ENCODE measurements at regions not wholly inside any gene's neighbourhood (a gene's known extent, or its start where the extent isn't known, plus 50 kb on each side); places are given as distances from the start of the nearest gene placed in this dataset.

DNA sequence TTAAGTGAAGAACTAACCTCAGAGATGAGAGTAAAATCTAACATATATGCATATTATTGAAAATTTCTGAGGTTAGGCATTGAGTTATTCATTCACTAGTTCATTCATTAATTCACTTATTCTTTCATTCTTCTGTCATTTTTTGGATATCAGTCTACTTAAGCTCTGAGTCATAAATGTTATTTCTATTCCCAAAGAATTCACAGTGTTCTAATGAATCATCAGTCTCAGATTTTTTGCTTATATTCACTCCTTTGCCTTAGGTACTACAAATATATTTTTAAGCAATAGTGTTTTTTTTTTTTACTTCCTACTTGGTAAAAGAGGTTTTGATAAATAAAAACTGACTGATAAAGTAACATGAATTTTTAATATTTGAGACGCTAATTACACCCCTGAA lies 95.2 kb upstream of the DKK2 start:
- no peaks in the 10 kb centered on the region for H3K9me3 ChIP-seq (ENCODE audit: control insufficient read depth in 2 of 3, insufficient read depth in 1 of 3, low read length in 3 of 3)
- no peaks in the 10 kb centered on the region for H3K4me1 ChIP-seq (ENCODE audit: control insufficient read depth in 2 of 3, insufficient read depth in 2 of 3, low read depth in 1 of 3, low read length in 3 of 3)
- intact Hi-C loops (cut with DNase I): no loop called here
- H3K36me3 ChIP-seq (ENCODE audit: control insufficient read depth in 2 of 3, insufficient read depth in 3 of 3, low read length in 3 of 3): no peaks in the 10 kb centered on the region
- no peaks in the 10 kb centered on the region for H3K27me3 ChIP-seq (ENCODE audit: control insufficient read depth, insufficient read depth, low read length)
- DNase-seq (no peak), FAIRE-seq (no peak)
- TF ChIP-seq, protein P1, sequence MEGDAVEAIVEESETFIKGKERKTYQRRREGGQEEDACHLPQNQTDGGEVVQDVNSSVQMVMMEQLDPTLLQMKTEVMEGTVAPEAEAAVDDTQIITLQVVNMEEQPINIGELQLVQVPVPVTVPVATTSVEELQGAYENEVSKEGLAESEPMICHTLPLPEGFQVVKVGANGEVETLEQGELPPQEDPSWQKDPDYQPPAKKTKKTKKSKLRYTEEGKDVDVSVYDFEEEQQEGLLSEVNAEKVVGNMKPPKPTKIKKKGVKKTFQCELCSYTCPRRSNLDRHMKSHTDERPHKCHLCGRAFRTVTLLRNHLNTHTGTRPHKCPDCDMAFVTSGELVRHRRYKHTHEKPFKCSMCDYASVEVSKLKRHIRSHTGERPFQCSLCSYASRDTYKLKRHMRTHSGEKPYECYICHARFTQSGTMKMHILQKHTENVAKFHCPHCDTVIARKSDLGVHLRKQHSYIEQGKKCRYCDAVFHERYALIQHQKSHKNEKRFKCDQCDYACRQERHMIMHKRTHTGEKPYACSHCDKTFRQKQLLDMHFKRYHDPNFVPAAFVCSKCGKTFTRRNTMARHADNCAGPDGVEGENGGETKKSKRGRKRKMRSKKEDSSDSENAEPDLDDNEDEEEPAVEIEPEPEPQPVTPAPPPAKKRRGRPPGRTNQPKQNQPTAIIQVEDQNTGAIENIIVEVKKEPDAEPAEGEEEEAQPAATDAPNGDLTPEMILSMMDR (IDR thresholded peaks at IDR 0.05; ENCODE audit: borderline replicate concordance, extremely low read depth, insufficient read depth): no peak
- no peak overlapping the region for H3K9ac ChIP-seq (ENCODE audit: low read length in 3 of 3)
- H3K27ac ChIP-seq (ENCODE audit: low read depth in 2 of 2, low read length in 2 of 2): no peak overlapping the region
- H3K4me3 ChIP-seq (ENCODE audit: low read length in 3 of 3): no peak overlapping the region

DNA sequence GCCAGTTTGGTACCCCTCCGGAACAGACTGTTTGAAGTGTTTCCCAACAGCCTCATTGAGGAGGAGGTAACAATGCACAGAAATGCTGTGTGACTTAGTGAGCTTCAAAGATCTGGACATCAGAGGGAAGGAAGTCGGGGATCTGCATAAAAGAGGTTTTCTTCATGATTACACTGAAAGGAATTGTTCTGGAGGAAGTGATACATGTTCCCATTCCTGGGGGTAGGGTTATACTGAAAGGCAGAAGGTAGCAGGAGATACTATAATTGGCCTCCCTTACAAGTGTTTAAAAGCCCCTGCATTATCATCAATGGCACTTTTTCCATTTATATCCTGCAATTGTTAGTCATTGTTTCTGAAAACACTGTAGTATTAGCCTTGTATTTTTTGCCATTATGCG lies 94.0 kb upstream of the DKK2 start:
- Histone ChIP-seq H3K4me3 (ENCODE audit: low read length in 3 of 3) (no peak overlapping the region), H3K4me1 (ENCODE audit: control insufficient read depth in 2 of 3, insufficient read depth in 2 of 3, low read depth in 1 of 3, low read length in 3 of 3) (no peaks in the 10 kb centered on the region), H3K9me3 (ENCODE audit: control insufficient read depth in 2 of 3, insufficient read depth in 1 of 3, low read length in 3 of 3) (no peaks in the 10 kb centered on the region), H3K27me3 (ENCODE audit: control insufficient read depth, insufficient read depth, low read length) (no peaks in the 10 kb centered on the region), H3K27ac (ENCODE audit: low read depth in 2 of 2, low read length in 2 of 2) (no peak overlapping the region), H3K9ac (ENCODE audit: low read length in 3 of 3) (no peak overlapping the region), H3K36me3 (ENCODE audit: control insufficient read depth in 2 of 3, insufficient read depth in 3 of 3, low read length in 3 of 3) (no peaks in the 10 kb centered on the region)
- DNase-seq: no peak
- FAIRE-seq: no peak
- intact Hi-C loops (cut with DNase I): no loop called here
- TF ChIP-seq, protein P1 (IDR thresholded peaks at IDR 0.05; ENCODE audit: borderline replicate concordance, extremely low read depth, insufficient read depth): no peak

DNA sequence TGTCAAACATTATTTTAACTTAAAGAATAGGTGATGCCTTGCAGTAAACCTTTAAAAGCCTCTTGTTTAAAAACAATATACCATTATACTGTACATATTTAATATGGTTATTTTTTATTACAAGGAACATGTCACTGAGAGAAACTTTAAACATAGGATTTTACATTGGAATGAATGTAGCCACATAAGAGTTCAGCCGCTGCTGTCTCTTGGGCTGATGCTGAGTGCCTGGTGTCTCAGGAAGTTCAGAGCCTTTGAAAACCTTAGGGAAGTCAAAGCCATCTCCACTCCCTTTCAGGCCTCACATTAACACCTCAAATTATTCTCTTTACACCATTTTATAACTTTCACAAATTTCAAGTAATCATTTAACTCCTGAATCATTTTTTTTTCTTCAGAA lies 93.5 kb upstream of the DKK2 start:
- DNase-seq: no peak

GRCh38 chr4:107129076-107129475 lies 93.0 kb upstream of the DKK2 start:
- no peaks in the 10 kb centered on the region for H3K4me1 ChIP-seq (ENCODE audit: control insufficient read depth in 2 of 3, insufficient read depth in 2 of 3, low read depth in 1 of 3, low read length in 3 of 3)
- H3K27ac ChIP-seq (ENCODE audit: low read depth in 2 of 2, low read length in 2 of 2): no peak overlapping the region
- DNase-seq: no peak
- no peaks in the 10 kb centered on the region for H3K36me3 ChIP-seq (ENCODE audit: control insufficient read depth in 2 of 3, insufficient read depth in 3 of 3, low read length in 3 of 3)
- TF ChIP-seq, protein P1 (IDR thresholded peaks at IDR 0.05; ENCODE audit: borderline replicate concordance, extremely low read depth, insufficient read depth): no peak
- intact Hi-C loops (cut with DNase I): no loop called here
- H3K27me3 ChIP-seq (ENCODE audit: control insufficient read depth, insufficient read depth, low read length): no peaks in the 10 kb centered on the region
- no peak overlapping the region for H3K9ac ChIP-seq (ENCODE audit: low read length in 3 of 3)
- H3K4me3 ChIP-seq (ENCODE audit: low read length in 3 of 3): no peak overlapping the region
- H3K9me3 ChIP-seq (ENCODE audit: control insufficient read depth in 2 of 3, insufficient read depth in 1 of 3, low read length in 3 of 3): no peaks in the 10 kb centered on the region
- no peak for FAIRE-seq

More for the DNA sequence above, 93.5 kb upstream of the DKK2 start:
- H3K36me3 ChIP-seq (ENCODE audit: control insufficient read depth in 2 of 3, insufficient read depth in 3 of 3, low read length in 3 of 3): no peaks in the 10 kb centered on the region
- H3K4me3 ChIP-seq (ENCODE audit: low read length in 3 of 3): no peak overlapping the region
- H3K9me3 ChIP-seq (ENCODE audit: control insufficient read depth in 2 of 3, insufficient read depth in 1 of 3, low read length in 3 of 3): no peaks in the 10 kb centered on the region
- no peak for FAIRE-seq
- H3K4me1 ChIP-seq (ENCODE audit: control insufficient read depth in 2 of 3, insufficient read depth in 2 of 3, low read depth in 1 of 3, low read length in 3 of 3): no peaks in the 10 kb centered on the region
- no peaks in the 10 kb centered on the region for H3K27me3 ChIP-seq (ENCODE audit: control insufficient read depth, insufficient read depth, low read length)
- no peak overlapping the region for H3K27ac ChIP-seq (ENCODE audit: low read depth in 2 of 2, low read length in 2 of 2)
- H3K9ac ChIP-seq (ENCODE audit: low read length in 3 of 3): no peak overlapping the region
- intact Hi-C loops (cut with DNase I): no loop called here
- TF ChIP-seq, protein P1 (IDR thresholded peaks at IDR 0.05; ENCODE audit: borderline replicate concordance, extremely low read depth, insufficient read depth): no peak

Measured in kidney (tissue), 13 donors.